ENCODE measurements at regions not wholly inside any gene's neighbourhood (a gene's known extent, or its start where the extent isn't known, plus 50 kb on each side); places are given as distances from the start of the nearest gene placed in this dataset.
"Not testable (repeated sequence)": the region's sequence is repeated elsewhere in the genome, so short reads cannot be mapped to it uniquely, and the experiment has no call there.

GRCh38 chr5:94102849-94103248 lies 361.4 kb upstream of the POU5F2 start:
- TF ChIP-seq CTCF (conservative IDR thresholded peaks at IDR 0.05; ENCODE audit: control insufficient read depth, insufficient read depth, low read depth, low read length), result no peak
- H3K4me3 ChIP-seq (ENCODE audit: control insufficient read depth, low read depth, low read length), result no peak overlapping the region
- DNase-seq (ENCODE audit: low read depth), result no peak

GRCh38 chr5:94097384-94097783 lies 356.0 kb upstream of the POU5F2 start:
- H3K4me3 ChIP-seq (ENCODE audit: control insufficient read depth, low read depth, low read length); DNase-seq (ENCODE audit: low read depth): not testable (repeated sequence)

GRCh38 chr5:94094793-94095441 lies 353.5 kb upstream of the POU5F2 start:
- peak; percentile 13 for DNase-seq (ENCODE audit: low read depth)
- TF ChIP-seq CTCF (conservative IDR thresholded peaks at IDR 0.05; ENCODE audit: control insufficient read depth, insufficient read depth, low read depth, low read length), result no peak
- H3K4me3 ChIP-seq (ENCODE audit: control insufficient read depth, low read depth, low read length), result no peak overlapping the region

GRCh38 chr5:94093300-94093699 lies 351.9 kb upstream of the POU5F2 start:
- TF ChIP-seq CTCF (conservative IDR thresholded peaks at IDR 0.05; ENCODE audit: control insufficient read depth, insufficient read depth, low read depth, low read length), result no peak
- H3K4me3 ChIP-seq (ENCODE audit: control insufficient read depth, low read depth, low read length), result no peak overlapping the region
- DNase-seq (ENCODE audit: low read depth), result no peak

GRCh38 chr5:94086635-94087034 lies 345.2 kb upstream of the POU5F2 start:
- TF ChIP-seq CTCF (conservative IDR thresholded peaks at IDR 0.05; ENCODE audit: control insufficient read depth, insufficient read depth, low read depth, low read length), result peak; percentile 29
- H3K4me3 ChIP-seq (ENCODE audit: control insufficient read depth, low read depth, low read length), result not testable (repeated sequence)
- peak; percentile 32 for DNase-seq (ENCODE audit: low read depth)

- no peak for TF ChIP-seq CTCF (conservative IDR thresholded peaks at IDR 0.05; ENCODE audit: control insufficient read depth, insufficient read depth, low read depth, low read length)
- DNase-seq (ENCODE audit: low read depth), result peak; percentile 6
Observed at GRCh38 chr5:94086194-94086593, 344.8 kb upstream of the POU5F2 start.

GRCh38 chr5:94082405-94082804 lies 341.0 kb upstream of the POU5F2 start:
- DNase-seq (ENCODE audit: low read depth), result no peak
- H3K4me3 ChIP-seq (ENCODE audit: control insufficient read depth, low read depth, low read length), result no peak overlapping the region
- no peak for TF ChIP-seq CTCF (conservative IDR thresholded peaks at IDR 0.05; ENCODE audit: control insufficient read depth, insufficient read depth, low read depth, low read length)

More at GRCh38 chr5:94086194-94086593, 344.8 kb upstream of the POU5F2 start:
- no peak overlapping the region for H3K4me3 ChIP-seq (ENCODE audit: control insufficient read depth, low read depth, low read length)

All from fibroblast of mammary gland (primary cell).